Muscle of back (tissue), 3 donors: ENCODE measurements at regions not wholly inside any gene's neighbourhood (a gene's known extent, or its start where the extent isn't known, plus 50 kb on each side); places are given as distances from the start of the nearest gene placed in this dataset.

Source experiments
- DNase-seq, 3 donors: peaks; one replicate each; pipeline versions ENCODE4 v3.0.0 to v3.0.0-alpha.2; 2013

- no peak for DNase-seq
Observed at GRCh38 chr2:45275242-45275805, 266.1 kb upstream of the SIX2 start.

DNA sequence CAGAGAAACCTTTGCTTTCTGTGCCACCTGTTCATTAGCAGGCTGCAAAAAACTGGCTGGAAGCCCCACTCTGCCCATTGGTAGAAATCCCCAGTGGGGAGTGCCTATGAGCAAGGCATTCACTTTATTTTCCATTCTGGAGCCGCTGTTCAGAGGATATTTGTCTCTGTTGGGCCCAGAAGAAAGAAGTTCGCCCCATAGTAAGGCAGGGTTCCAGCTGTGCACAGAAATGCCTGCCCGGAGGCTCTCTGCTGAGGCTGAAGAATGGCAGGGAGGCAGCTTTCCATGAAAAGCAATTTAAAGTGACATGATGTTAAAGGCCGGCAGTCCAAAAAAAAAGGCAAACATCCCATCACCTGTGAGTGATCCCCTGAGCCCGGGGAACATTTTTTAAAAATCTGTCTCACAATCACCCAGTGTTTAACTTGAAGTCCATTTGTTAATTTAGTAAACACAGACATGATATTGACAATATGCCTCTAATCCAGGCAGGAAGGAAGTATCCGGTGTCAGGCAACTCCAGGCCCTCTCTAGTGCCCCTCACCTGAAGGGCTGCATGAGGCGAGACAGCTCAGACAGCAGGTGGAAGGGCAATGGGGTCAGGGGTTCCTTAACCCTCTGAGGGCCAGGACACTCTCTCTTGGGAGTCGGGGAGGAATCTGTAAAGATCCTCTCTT is 265.1 kb upstream of the SIX2 start:
- DNase-seq = no peak

DNA sequence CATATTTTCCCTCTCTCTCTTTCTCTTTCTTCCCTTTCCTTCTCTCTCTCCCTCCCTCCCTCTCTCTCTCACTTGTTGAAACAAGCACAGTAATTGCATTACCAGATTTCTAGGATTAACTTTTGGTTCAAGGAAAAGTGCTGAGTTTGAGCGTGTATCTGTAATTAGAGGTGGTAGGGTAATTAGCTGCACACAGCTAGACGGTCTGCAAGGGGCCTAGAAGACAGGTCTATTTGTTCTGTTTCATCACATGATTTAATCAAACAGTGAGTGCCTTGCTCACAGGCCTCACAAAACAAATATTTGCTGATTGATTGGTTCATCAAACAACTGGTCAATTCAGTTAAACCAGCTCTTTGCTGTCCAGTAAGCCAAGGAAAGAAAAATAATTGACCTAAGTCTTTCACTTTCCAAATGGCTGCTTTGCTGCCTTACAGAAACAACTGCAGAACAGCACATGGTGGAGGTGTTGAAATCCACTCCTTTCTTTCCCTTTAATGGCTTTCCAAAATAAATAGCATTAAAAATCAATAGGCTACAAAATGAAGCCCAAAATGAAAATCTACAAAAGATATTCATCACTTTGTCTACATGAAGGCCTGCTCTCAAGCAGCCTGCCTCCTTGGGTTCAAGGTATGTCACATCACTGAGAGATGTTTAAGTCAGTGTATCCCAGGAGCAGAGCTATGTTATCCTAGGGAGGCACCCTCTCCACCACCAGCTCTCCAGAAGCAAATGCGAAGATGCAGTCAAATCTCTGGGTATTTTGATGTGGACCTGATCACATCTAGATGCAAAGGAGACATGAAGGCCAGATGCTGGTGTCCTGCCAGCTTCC is 264.4 kb upstream of the SIX2 start:
- no peak for DNase-seq

DNA sequence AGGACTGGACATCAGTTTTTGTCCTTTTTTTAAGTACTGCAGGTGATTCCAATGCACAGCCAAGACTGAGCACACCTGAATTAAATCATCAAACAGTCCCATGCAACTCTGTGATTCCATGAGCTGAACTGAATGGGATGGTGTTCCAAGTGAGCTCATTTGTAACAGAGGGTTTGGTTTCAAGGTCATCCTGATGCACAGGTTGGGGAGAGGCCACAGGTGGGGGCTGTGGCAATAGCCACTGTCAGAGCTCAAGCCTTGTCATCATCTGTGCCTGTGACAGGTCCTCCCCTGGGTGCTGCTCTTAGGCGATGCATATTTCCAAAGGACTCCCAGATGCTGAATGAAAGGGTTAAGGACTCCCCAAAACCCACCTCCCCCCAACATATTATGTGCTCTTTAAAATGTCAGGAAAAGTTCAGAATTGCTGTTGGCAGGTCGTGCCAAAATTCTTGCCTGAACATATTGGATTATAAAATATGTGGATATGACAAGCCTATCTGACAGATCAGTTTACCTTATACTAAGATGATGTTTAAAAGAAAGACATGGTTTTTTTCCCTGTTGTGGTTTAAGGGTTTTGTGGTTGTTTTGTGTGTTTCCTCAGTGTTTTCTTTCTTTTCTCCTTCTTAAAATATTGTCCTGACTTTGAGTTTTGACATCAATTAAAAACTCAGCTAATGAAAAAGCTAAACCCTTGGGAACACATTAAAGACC is 263.5 kb upstream of the SIX2 start:
- DNase-seq = no peak

- DNase-seq = no peak
Observed at GRCh38 chr2:45269149-45269793, 260.0 kb upstream of the SIX2 start.

- no peak for DNase-seq
Observed at GRCh38 chr2:45268631-45269030, 259.4 kb upstream of the SIX2 start.

DNA sequence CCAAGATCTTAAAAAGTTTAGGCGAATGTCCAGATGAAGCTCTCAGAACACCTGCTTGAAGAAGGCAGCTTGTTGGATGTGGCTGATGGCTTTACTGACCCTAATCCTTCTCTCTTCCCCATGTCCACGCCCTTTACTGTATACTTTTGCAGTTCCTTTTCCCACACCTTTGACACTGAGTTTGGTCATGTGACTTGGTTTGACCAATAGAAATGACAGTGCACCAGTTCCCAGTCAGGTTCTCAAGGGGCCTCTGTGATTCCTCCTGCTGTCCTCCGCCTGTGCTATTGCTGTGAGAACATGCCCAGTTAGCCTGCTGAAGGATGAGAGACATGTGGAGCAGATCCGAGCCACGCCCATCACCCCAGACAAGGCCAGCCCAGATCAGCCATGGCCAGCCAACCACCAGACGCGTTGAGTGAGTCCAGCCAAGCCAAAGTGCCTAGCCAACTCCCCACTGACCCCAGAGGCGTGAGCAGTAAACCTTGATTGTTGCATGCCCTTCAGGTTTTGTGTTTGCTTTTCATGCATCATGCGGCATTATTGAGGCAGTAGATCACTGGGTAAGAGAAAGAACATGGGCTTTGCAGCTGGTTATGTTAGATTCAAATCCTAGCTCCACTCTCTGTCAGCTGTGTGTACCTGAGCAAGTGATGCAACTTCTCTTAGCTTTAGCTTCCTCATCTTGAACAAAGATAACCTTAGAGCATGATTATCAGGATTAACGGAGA is 258.0 kb upstream of the SIX2 start:
- no peak for DNase-seq

DNA sequence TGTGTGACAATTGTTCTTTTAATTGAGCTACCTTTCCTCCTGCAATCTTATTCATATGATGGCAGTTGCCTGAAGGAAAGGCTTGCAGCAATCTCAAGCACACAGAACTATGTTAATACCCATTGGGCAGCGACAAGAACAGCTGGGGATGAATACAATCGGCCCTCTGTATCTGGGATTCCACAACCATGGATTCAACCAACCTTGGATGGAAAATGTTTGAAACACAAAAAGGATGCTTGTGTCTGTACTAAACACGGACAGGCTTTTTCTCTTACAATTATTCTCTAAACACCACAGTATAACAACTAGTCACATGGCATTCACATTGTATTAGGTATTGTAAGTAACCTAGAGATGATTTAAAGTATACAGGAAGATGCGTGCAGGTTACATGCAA is 256.1 kb upstream of the SIX2 start:
- DNase-seq = no peak

- DNase-seq = no peak
Observed at GRCh38 chr2:45264227-45265225, 255.3 kb upstream of the SIX2 start.

DNA sequence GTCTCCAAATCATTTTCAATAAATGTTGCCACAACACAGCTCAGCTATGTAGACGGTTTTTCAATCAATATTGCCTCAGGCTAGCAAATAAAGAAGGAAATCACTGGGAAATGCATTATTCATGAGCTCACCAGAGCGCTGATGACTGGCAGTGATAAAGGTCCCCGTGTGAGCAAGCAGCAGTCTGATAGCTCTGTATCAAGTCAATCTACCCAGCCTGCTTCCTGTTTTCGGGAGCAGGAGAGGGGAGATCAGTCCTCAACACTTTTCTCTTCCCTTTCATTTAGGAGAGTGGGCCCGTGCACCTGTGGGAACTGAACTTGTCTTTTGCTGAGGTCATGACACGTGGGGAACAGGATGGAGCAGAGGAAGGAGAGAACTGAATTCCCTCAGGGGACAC is 253.9 kb upstream of the SIX2 start:
- DNase-seq = no peak

DNA sequence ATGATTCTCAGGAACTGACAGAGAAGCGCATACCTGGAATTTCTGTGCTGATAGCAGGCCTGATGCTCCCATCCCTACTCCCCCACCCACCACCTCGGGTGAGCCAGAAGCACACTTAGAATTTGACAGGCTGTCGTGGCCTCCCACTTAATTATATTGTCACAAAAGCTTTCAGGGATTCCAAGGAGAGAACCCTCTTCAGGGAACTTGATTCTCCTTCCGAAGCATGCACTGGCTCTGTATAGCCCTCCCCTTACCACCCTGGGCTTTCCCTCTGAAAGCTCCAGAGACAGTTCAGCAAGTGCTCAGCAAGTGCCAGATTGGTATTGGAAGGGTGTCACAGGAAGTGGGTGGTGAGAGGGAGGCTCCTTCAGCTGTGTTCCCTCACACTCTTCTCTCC is 252.5 kb upstream of the SIX2 start:
- DNase-seq = no peak

DNA sequence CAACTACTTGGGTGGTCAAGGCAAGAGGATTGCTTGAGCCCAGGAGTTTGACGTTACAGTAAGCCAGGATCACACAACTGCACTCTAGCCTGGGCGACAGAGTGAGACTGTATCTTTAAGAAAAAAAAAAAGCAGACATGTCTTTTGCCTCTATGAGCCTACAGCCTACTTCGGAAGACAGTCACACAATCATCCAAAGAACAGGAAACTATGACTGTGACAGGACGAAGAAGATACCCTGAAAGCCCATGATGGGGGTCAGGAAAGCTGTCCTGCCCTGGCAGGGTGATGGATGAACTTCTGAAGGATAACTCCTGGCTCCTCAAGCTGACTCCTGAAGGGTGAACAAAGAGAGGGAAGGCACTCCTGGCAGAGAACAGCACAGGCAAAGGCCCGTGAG is 251.7 kb upstream of the SIX2 start:
- no peak for DNase-seq

- DNase-seq = peak in 1 of 3 donors; percentile 75
Observed at GRCh38 chr2:45259547-45260160, 250.4 kb upstream of the SIX2 start.

GRCh38 chr2:45259138-45259537 is 249.9 kb upstream of the SIX2 start:
- DNase-seq = peak in 2 of 3 donors; percentile 67 to 75

DNA sequence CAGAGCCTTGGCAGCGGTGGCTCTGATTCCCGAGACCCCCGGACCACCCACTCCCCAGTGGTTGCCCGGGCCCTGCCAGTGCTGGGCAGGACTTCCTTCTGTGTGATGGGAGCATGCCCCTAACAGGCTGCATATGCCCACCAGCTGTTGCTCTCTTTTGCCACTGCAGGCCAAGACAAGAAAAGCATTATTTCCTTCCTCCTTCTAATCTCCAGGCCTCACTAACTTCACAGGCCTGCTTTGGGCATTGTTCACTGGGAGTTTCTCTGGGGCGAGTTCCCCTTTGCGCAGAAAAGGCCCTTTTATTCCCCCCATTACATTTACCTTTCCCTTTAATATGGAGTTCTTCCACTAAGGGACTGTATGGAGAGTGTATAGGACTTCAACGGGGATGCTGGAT is 249.1 kb upstream of the SIX2 start:
- DNase-seq = no peak

GRCh38 chr2:45257820-45258219 is 248.6 kb upstream of the SIX2 start:
- DNase-seq = no peak

- DNase-seq = no peak
Observed at GRCh38 chr2:45256867-45257641, 247.8 kb upstream of the SIX2 start.

- peak in 1 of 3 donors; percentile 63 for DNase-seq
Observed at GRCh38 chr2:45256173-45256866, 247.1 kb upstream of the SIX2 start.
